ENCODE measurements at regions not wholly inside any gene's neighbourhood (a gene's known extent, or its start where the extent isn't known, plus 50 kb on each side); places are given as distances from the start of the nearest gene placed in this dataset.

- DNase-seq (no peak), ATAC-seq (no peak)
- Histone ChIP-seq H3K4me1 (ENCODE audit: low read depth) (no peaks in the 10 kb centered on the region), H3K36me3 (ENCODE audit: low read depth) (no peaks in the 10 kb centered on the region), H3K4me3 (no peak overlapping the region), H3K9me3 (no peaks in the 10 kb centered on the region)
- TF ChIP-seq CTCF (IDR thresholded peaks at IDR 0.05), result no peak
- intact Hi-C loops (cut with DNase I, micrococcal nuclease), result no loop called here
These were observed 336.1 kb downstream of the SNAPC1 start for GRCh38 chr14:62098357-62098756.

- ATAC-seq (no peak), DNase-seq (no peak)
- no peaks in the 10 kb centered on the region for H3K36me3 ChIP-seq (ENCODE audit: low read depth)
- no peaks in the 10 kb centered on the region for H3K4me1 ChIP-seq (ENCODE audit: low read depth)
- intact Hi-C loops (cut with DNase I, micrococcal nuclease), result no loop called here
- no peak for TF ChIP-seq CTCF (IDR thresholded peaks at IDR 0.05)
- H3K4me3 ChIP-seq, result no peak overlapping the region
- no peaks in the 10 kb centered on the region for H3K9me3 ChIP-seq
These were observed 336.9 kb downstream of the SNAPC1 start for GRCh38 chr14:62099091-62099490.

- H3K4me3 ChIP-seq, result no peak overlapping the region
- no peaks in the 10 kb centered on the region for H3K9me3 ChIP-seq
- DNase-seq, result no peak
- TF ChIP-seq CTCF (IDR thresholded peaks at IDR 0.05), result no peak
- intact Hi-C loops (cut with DNase I, micrococcal nuclease), result no loop called here
- no peaks in the 10 kb centered on the region for H3K4me1 ChIP-seq (ENCODE audit: low read depth)
- ATAC-seq, result no peak
- H3K36me3 ChIP-seq (ENCODE audit: low read depth), result no peaks in the 10 kb centered on the region
These were observed 339.0 kb downstream of the SNAPC1 start for GRCh38 chr14:62101189-62101588.

- DNase-seq (no peak), ATAC-seq (no peak)
- Histone ChIP-seq H3K4me1 (ENCODE audit: low read depth) (no peaks in the 10 kb centered on the region), H3K9me3 (no peaks in the 10 kb centered on the region), H3K4me3 (no peak overlapping the region), H3K36me3 (ENCODE audit: low read depth) (no peaks in the 10 kb centered on the region)
- no peak for TF ChIP-seq CTCF (IDR thresholded peaks at IDR 0.05)
- intact Hi-C loops (cut with DNase I, micrococcal nuclease), result no loop called here
These were observed 339.6 kb downstream of the SNAPC1 start for GRCh38 chr14:62101673-62102348.

GRCh38 chr14:62102349-62102725 lies 340.1 kb downstream of the SNAPC1 start:
- ATAC-seq, result no peak
- DNase-seq, result no peak
- Histone ChIP-seq H3K4me3 (no peak overlapping the region), H3K4me1 (ENCODE audit: low read depth) (no peaks in the 10 kb centered on the region), H3K36me3 (ENCODE audit: low read depth) (no peaks in the 10 kb centered on the region), H3K9me3 (no peaks in the 10 kb centered on the region)
- no peak for TF ChIP-seq CTCF (IDR thresholded peaks at IDR 0.05)
- intact Hi-C loops (cut with DNase I, micrococcal nuclease), result no loop called here

- no peak for TF ChIP-seq CTCF (IDR thresholded peaks at IDR 0.05)
- no peaks in the 10 kb centered on the region for H3K4me1 ChIP-seq (ENCODE audit: low read depth)
- intact Hi-C loops (cut with DNase I, micrococcal nuclease), result no loop called here
- DNase-seq, result no peak
- H3K9me3 ChIP-seq, result no peaks in the 10 kb centered on the region
- H3K4me3 ChIP-seq, result no peak overlapping the region
- no peak for ATAC-seq
- H3K36me3 ChIP-seq (ENCODE audit: low read depth), result no peaks in the 10 kb centered on the region
These were observed 341.2 kb downstream of the SNAPC1 start for GRCh38 chr14:62103464-62103863.
